B cell (primary cell): ENCODE measurements at regions not wholly inside any gene's neighbourhood (a gene's known extent, or its start where the extent isn't known, plus 50 kb on each side); places are given as distances from the start of the nearest gene placed in this dataset.

ENCODE experiments used
- ATAC-seq: fragments of 200-7000 bp; cut with Tn5 transposase; one replicate; pipeline ENCODE4 v1.10.0; 2021; ENCODE audit warnings: low read depth, mild to moderate bottlenecking, moderate number of reproducible peaks, moderate library complexity
- CTCF ChIA-PET: fragments of 350-600 bp; sonication (Branson Sonifier 250); formaldehyde crosslinking; loops from one replicate; lab custom pipeline; 2021; ENCODE audit warnings: antibody characterized with exemption, inconsistent platforms; lab: Charles Lee
- POLR2A ChIA-PET: fragments of 350-600 bp; sonication (Branson Sonifier 250); formaldehyde crosslinking; loops from one replicate; lab custom pipeline; 2021; ENCODE audit warnings: antibody characterized with exemption; lab: Charles Lee
- DNase-seq: peaks from one replicate; pipeline ENCODE4 v3.0.0; 2013
- H2AFZ ChIP-seq: 2 replicates; pipeline ENCODE4 v1.6.1; 2012; ENCODE audit warnings: mild to moderate bottlenecking, low read depth, low read length; ENCODE audit not compliant: insufficient read depth, poor library complexity, severe bottlenecking
- H3K27ac ChIP-seq, 2 donors: 1 replicate in 1 of 2; 2 replicates in 1 of 2; pipeline ENCODE4 v1.5.1; 2012 to 2013; ENCODE audit warnings: low read length in 2 of 2, mild to moderate bottlenecking in 2 of 2, moderate library complexity in 1 of 2
- H3K27me3 ChIP-seq, 4 experiments: fragments of 200-600 bp in 1 of 4; sonication (generic) in 1 of 4; replicated peaks in 1 of 4; 1 replicate in 2 of 4; 2 replicates in 2 of 4; pipeline versions ENCODE4 v1.6.1 to v1.7.0; 2013 to 2016; ENCODE audit warnings: low read length in 3 of 4, mild to moderate bottlenecking in 2 of 4, mixed read lengths in 1 of 4, moderate library complexity in 1 of 4; ENCODE audit not compliant: insufficient read depth in 4 of 4, control insufficient read depth in 3 of 4; ENCODE audit errors: control extremely low read depth in 1 of 4
- H3K36me3 ChIP-seq, 2 experiments: replicated peaks in 1 of 2; 1 replicate in 1 of 2; 2 replicates in 1 of 2; pipeline versions ENCODE4 v1.6.1 to v1.7.1; 2013; ENCODE audit warnings: low read length in 1 of 2; ENCODE audit not compliant: insufficient read depth in 2 of 2, control insufficient read depth in 1 of 2; ENCODE audit errors: control extremely low read depth in 1 of 2, extremely low read depth in 1 of 2
- H3K4me1 ChIP-seq, 2 donors: fragments of 200-600 bp in 1 of 2; sonication (generic) in 1 of 2; 1 replicate in 1 of 2; 2 replicates in 1 of 2; pipeline versions ENCODE4 v1.5.1 to v1.6.1; 2013 to 2017; ENCODE audit warnings: low read length in 2 of 2; ENCODE audit not compliant: control insufficient read depth in 2 of 2, insufficient read depth in 2 of 2
- H3K4me2 ChIP-seq: replicated peaks from 2 replicates; pipeline ENCODE3; 2012; ENCODE audit warnings: mild to moderate bottlenecking, low read depth, low read length; ENCODE audit not compliant: poor library complexity, severe bottlenecking
- H3K4me3 ChIP-seq, 5 experiments: fragments of 200-600 bp in 1 of 5; sonication (generic) in 1 of 5; 1 replicate in 3 of 5; 2 replicates in 2 of 5; pipeline versions ENCODE4 v1.5.1 to v1.7.0; 2011 to 2016; ENCODE audit warnings: low read length in 4 of 5, mild to moderate bottlenecking in 4 of 5, low read depth in 2 of 5, control low read depth in 1 of 5, moderate library complexity in 1 of 5; ENCODE audit not compliant: insufficient read depth in 1 of 5; ENCODE audit errors: control extremely low read depth in 1 of 5, extremely low read depth in 1 of 5
- H3K79me2 ChIP-seq: fragments of 200-600 bp; sonication (generic); one replicate; pipeline ENCODE4 v1.6.0; 2016; ENCODE audit warnings: low read length; ENCODE audit not compliant: control insufficient read depth, insufficient read depth
- H3K9ac ChIP-seq: fragments of 200-600 bp; sonication (generic); 2 replicates; pipeline ENCODE4 v1.6.1; 2017; ENCODE audit warnings: mild to moderate bottlenecking, low read length, moderate library complexity
- H3K9me3 ChIP-seq, 3 donors: one replicate each; pipeline versions ENCODE4 v1.6.1 to v1.7.1; 2013; ENCODE audit warnings: low read length in 2 of 3; ENCODE audit not compliant: control insufficient read depth in 2 of 3, insufficient read depth in 1 of 3; ENCODE audit errors: control extremely low read depth in 1 of 3
- H4K20me1 ChIP-seq: 2 replicates; pipeline ENCODE4 v1.6.0; 2012; ENCODE audit warnings: mild to moderate bottlenecking, low read length; ENCODE audit not compliant: insufficient read depth, control insufficient read depth, poor library complexity, severe bottlenecking
- H3K27ac Mint-ChIP-seq: one replicate; pipeline ENCODE4 v1.8.0; 2021; ENCODE audit warnings: mixed read lengths
- H3K27me3 Mint-ChIP-seq: one replicate; pipeline ENCODE4 v1.8.0; 2021; ENCODE audit warnings: mixed read lengths
- H3K4me1 Mint-ChIP-seq: one replicate; pipeline ENCODE4 v1.8.0; 2021; ENCODE audit warnings: mixed read lengths
- H3K4me3 Mint-ChIP-seq: one replicate; pipeline ENCODE4 v1.8.0; 2021; ENCODE audit warnings: mixed read lengths
- H3K9me3 Mint-ChIP-seq: one replicate; pipeline ENCODE4 v1.8.0; 2022; ENCODE audit warnings: mixed read lengths; ENCODE audit not compliant: insufficient read depth
- EZH2 ChIP-seq: IDR thresholded peaks from 2 replicates; pipeline ENCODE4 v1.6.1; 2012; ENCODE audit warnings: borderline replicate concordance, low read depth, mild to moderate bottlenecking, moderate library complexity, low read length; ENCODE audit not compliant: insufficient read depth, poor library complexity, severe bottlenecking
- WGBS: methylation state at CpG from one replicate; pipeline ENCODE4 v1.1.5; 2013; ENCODE audit warnings: missing lambda C conversion rate; ENCODE audit not compliant: insufficient coverage; 5-methylcytosine and 5-hydroxymethylcytosine counted together
- intact Hi-C: fragments of 100-400 bp; cut with micrococcal nuclease; formaldehyde crosslinking; loops from one replicate; pipeline ENCODE4 v1.10.0; 2022
- TF ChIP-seq, protein P1 (sequence below): fragments of 200-600 bp; IDR thresholded peaks from one replicate; pipeline ENCODE4 v1.8.0; 2022; ENCODE audit warnings: antibody characterized with exemption, mild to moderate bottlenecking

DNA sequence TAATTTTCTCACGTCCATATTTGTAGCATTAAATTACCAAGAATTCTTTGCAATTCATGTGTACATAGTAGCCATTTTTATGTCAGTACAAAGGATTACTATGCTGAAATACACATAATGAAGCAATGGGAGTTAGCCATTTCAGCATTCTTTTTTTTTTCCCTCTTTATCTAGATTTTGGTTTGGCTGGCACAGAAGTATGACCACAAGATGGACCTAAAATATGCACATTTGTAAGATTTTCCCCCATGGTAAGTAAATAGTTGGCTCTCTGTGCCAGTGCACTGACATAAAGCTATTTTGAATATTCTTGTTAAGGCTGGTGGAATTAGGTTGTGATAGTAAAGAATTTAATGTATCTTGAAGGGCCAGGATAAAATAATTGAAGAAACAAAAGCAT, 486.1 kb upstream of the BTBD3 start:
- peaks cover 4% of the 10 kb centered on the region for H3K9me3 Mint-ChIP-seq
- ATAC-seq (no peak), DNase-seq (no peak)
- ChIA-PET POLR2A (no interaction called here), CTCF (no interaction called here)
- no peak overlapping the region for H2AFZ ChIP-seq
- intact Hi-C loops: no loop called here
- H3K4me1 ChIP-seq: no peaks in the 10 kb centered on the region
- H3K4me2 ChIP-seq: no peak overlapping the region
- H3K27me3 ChIP-seq: no peaks in the 10 kb centered on the region
- no peak overlapping the region for H3K4me3 ChIP-seq
- H3K27ac Mint-ChIP-seq: no peak overlapping the region
- TF ChIP-seq, protein P1, sequence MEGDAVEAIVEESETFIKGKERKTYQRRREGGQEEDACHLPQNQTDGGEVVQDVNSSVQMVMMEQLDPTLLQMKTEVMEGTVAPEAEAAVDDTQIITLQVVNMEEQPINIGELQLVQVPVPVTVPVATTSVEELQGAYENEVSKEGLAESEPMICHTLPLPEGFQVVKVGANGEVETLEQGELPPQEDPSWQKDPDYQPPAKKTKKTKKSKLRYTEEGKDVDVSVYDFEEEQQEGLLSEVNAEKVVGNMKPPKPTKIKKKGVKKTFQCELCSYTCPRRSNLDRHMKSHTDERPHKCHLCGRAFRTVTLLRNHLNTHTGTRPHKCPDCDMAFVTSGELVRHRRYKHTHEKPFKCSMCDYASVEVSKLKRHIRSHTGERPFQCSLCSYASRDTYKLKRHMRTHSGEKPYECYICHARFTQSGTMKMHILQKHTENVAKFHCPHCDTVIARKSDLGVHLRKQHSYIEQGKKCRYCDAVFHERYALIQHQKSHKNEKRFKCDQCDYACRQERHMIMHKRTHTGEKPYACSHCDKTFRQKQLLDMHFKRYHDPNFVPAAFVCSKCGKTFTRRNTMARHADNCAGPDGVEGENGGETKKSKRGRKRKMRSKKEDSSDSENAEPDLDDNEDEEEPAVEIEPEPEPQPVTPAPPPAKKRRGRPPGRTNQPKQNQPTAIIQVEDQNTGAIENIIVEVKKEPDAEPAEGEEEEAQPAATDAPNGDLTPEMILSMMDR: no peak
- TF ChIP-seq EZH2: no peak
- H3K79me2 ChIP-seq: no peaks in the 10 kb centered on the region
- no peaks in the 10 kb centered on the region for H3K36me3 ChIP-seq
- H3K4me1 Mint-ChIP-seq: no peaks in the 10 kb centered on the region
- H3K27ac ChIP-seq: no peak overlapping the region
- no peak overlapping the region for H3K4me3 Mint-ChIP-seq
- H3K27me3 Mint-ChIP-seq: no peaks in the 10 kb centered on the region
- WGBS: no CpG with 5 or more reads among the region's 1 CpG
- H3K9me3 ChIP-seq: peaks cover 0 to 6% (median 1%) of the 10 kb centered on the region in 3 donors
- H4K20me1 ChIP-seq: no peaks in the 10 kb centered on the region
- no peak overlapping the region for H3K9ac ChIP-seq

DNA sequence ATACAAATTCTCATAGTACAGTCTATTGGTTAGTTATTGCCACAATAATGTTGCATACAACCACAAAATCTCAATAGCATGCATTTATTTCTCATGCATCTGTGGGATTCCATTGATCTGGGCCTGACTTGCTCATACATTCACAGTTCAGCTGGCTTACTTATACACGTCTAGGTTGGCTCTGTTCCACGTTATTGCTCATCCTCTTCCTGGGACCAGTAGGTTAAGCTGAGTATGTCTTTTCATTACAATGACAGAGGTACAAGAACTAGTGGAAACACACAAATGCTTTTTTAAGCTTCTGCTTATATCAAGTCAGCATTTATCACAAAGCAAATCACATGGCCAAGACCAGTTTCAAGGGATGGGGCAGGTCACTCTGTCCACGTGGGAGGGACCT, 485.3 kb upstream of the BTBD3 start:
- intact Hi-C loops: no loop called here
- H3K36me3 ChIP-seq: no peaks in the 10 kb centered on the region
- Mint-ChIP-seq H3K4me3 (no peak overlapping the region), H3K27ac (no peak overlapping the region), H3K27me3 (no peaks in the 10 kb centered on the region), H3K4me1 (no peaks in the 10 kb centered on the region), H3K9me3 (peaks cover 4% of the 10 kb centered on the region)
- POLR2A ChIA-PET: no interaction called here
- no peak overlapping the region for H3K4me2 ChIP-seq
- no peaks in the 10 kb centered on the region for H4K20me1 ChIP-seq
- no peak overlapping the region for H3K9ac ChIP-seq
- no peak overlapping the region for H3K4me3 ChIP-seq
- CTCF ChIA-PET: no interaction called here
- no peak for ATAC-seq
- no peaks in the 10 kb centered on the region for H3K27me3 ChIP-seq
- H3K9me3 ChIP-seq: peaks cover 0 to 6% (median 1%) of the 10 kb centered on the region in 3 donors
- H2AFZ ChIP-seq: no peak overlapping the region
- H3K79me2 ChIP-seq: no peaks in the 10 kb centered on the region
- H3K27ac ChIP-seq: no peak overlapping the region
- no peak for TF ChIP-seq EZH2
- TF ChIP-seq, protein P1: no peak
- H3K4me1 ChIP-seq: no peaks in the 10 kb centered on the region
- WGBS: no CpG with 5 or more reads among the region's 3 CpGs
- no peak for DNase-seq
